WTC11 (cell line): ENCODE measurements at regions not wholly inside any gene's neighbourhood (a gene's known extent, or its start where the extent isn't known, plus 50 kb on each side); places are given as distances from the start of the nearest gene placed in this dataset.

ENCODE experiments used
- ATAC-seq: fragments of 200-7000 bp; cut with Tn5 transposase; 2 replicates; pipeline ENCODE4 v1.10.0; 2021; ENCODE audit warnings: mild to moderate bottlenecking, moderate library complexity
- CTCF ChIA-PET: fragments of 300-600 bp; sonication (Branson Sonifier 250); formaldehyde crosslinking; loops from one replicate; lab custom pipeline; 2021; ENCODE audit warnings: antibody characterized with exemption; lab: Charles Lee
- POLR2A ChIA-PET: fragments of 350-600 bp; sonication (Branson Sonifier 250); formaldehyde crosslinking; loops from one replicate; lab custom pipeline; 2021; ENCODE audit warnings: antibody characterized with exemption; lab: Charles Lee
- DNase-seq: peaks from one replicate; pipeline ENCODE4 v3.0.0; 2021; ENCODE audit warnings: low spot score
- H3K27ac Mint-ChIP-seq: 2 replicates; pipeline ENCODE4 v1.8.0; 2021; ENCODE audit warnings: mixed read lengths
- H3K27me3 Mint-ChIP-seq: 2 replicates; pipeline ENCODE4 v1.8.0; 2021; ENCODE audit warnings: low read depth, mild to moderate bottlenecking, moderate library complexity, mixed read lengths
- H3K36me3 Mint-ChIP-seq: 2 replicates; pipeline ENCODE4 v1.8.0; 2021; ENCODE audit warnings: mixed read lengths
- H3K4me1 Mint-ChIP-seq: 2 replicates; pipeline ENCODE4 v1.8.0; 2022; ENCODE audit warnings: mixed read lengths
- H3K4me3 Mint-ChIP-seq: 2 replicates; pipeline ENCODE4 v1.8.0; 2021; ENCODE audit warnings: mild to moderate bottlenecking, moderate library complexity, mixed read lengths
- H3K9me3 Mint-ChIP-seq: 2 replicates; pipeline ENCODE4 v1.8.0; 2021; ENCODE audit warnings: mixed read lengths
- AFF4 ChIP-seq: sonication (generic); formaldehyde crosslinking; IDR thresholded peaks from 2 replicates; pipeline ENCODE4 v1.8.1; 2023; ENCODE audit warnings: mild to moderate bottlenecking, missing genetic modification reagents, borderline replicate concordance
- ATF2 ChIP-seq: sonication (generic); formaldehyde crosslinking; IDR thresholded peaks from 2 replicates; pipeline ENCODE4 v1.8.1; 2022; ENCODE audit warnings: low read depth, missing genetic modification reagents, borderline replicate concordance
- CDX4 ChIP-seq: fragments of 250-450 bp; sonication (Bioruptor Pico); IDR thresholded peaks from 2 replicates; pipeline ENCODE4 v1.9.0; 2021; ENCODE audit warnings: moderate library complexity, mild to moderate bottlenecking, inconsistent platforms, borderline replicate concordance
- CTCF ChIP-seq: fragments of 200-600 bp; IDR thresholded peaks from 2 replicates; pipeline ENCODE4 v1.8.0; 2022; ENCODE audit warnings: antibody characterized with exemption
- ELF4 ChIP-seq: sonication (generic); formaldehyde crosslinking; IDR thresholded peaks from 2 replicates; pipeline ENCODE4 v1.8.1; 2022; ENCODE audit warnings: low read depth, mild to moderate bottlenecking, moderate library complexity, missing genetic modification reagents
- ESRRA ChIP-seq: sonication (generic); formaldehyde crosslinking; IDR thresholded peaks from 2 replicates; pipeline ENCODE4 v1.8.1; 2022; ENCODE audit warnings: mild to moderate bottlenecking, missing genetic modification reagents, borderline replicate concordance
- FOXK1 ChIP-seq: sonication (generic); formaldehyde crosslinking; IDR thresholded peaks from 2 replicates; pipeline ENCODE4 v1.8.0; 2022; ENCODE audit warnings: mild to moderate bottlenecking, moderate library complexity, missing genetic modification reagents
- HMGA2 ChIP-seq: fragments of 250-450 bp; sonication (Bioruptor Pico); IDR thresholded peaks from 2 replicates; pipeline ENCODE4 v1.4.0; 2021; ENCODE audit warnings: mild to moderate bottlenecking, moderate library complexity
- MXD4 ChIP-seq: fragments of 250-450 bp; sonication (Bioruptor Pico); IDR thresholded peaks from 2 replicates; pipeline ENCODE4 v1.8.0; 2021; ENCODE audit warnings: mild to moderate bottlenecking, moderate library complexity, borderline replicate concordance
- OVOL2 ChIP-seq: fragments of 250-450 bp; sonication (Bioruptor Pico); IDR thresholded peaks from 2 replicates; pipeline ENCODE4 v1.9.0; 2021; ENCODE audit warnings: mild to moderate bottlenecking, borderline replicate concordance
- SMAD3 ChIP-seq: sonication (generic); formaldehyde crosslinking; IDR thresholded peaks from 2 replicates; pipeline ENCODE4 v1.8.0; 2022; ENCODE audit warnings: missing genetic modification reagents, mild to moderate bottlenecking, borderline replicate concordance
- SP1 ChIP-seq: sonication (generic); formaldehyde crosslinking; conservative IDR thresholded peaks from 2 replicates; pipeline ENCODE4 v1.8.1; 2022; ENCODE audit warnings: missing genetic modification reagents
- TCF7 ChIP-seq: sonication (generic); formaldehyde crosslinking; IDR thresholded peaks from 2 replicates; pipeline ENCODE4 v1.8.0; 2022; ENCODE audit warnings: mild to moderate bottlenecking, low read depth, missing genetic modification reagents, moderate library complexity
- TEAD1 ChIP-seq: sonication (generic); formaldehyde crosslinking; IDR thresholded peaks from 2 replicates; pipeline ENCODE4 v1.8.0; 2022; ENCODE audit warnings: mild to moderate bottlenecking, missing genetic modification reagents
- ZNF138 ChIP-seq: sonication (generic); formaldehyde crosslinking; conservative IDR thresholded peaks from 2 replicates; pipeline ENCODE4 v1.8.1; 2022; ENCODE audit warnings: mild to moderate bottlenecking, moderate library complexity, missing genetic modification reagents
- ZNF219 ChIP-seq: sonication (generic); formaldehyde crosslinking; IDR thresholded peaks from 2 replicates; pipeline ENCODE4 v1.8.0; 2023; ENCODE audit warnings: missing genetic modification reagents, mild to moderate bottlenecking, borderline replicate concordance
- ZNF423 ChIP-seq: fragments of 250-450 bp; sonication (Bioruptor Pico); IDR thresholded peaks from 2 replicates; pipeline ENCODE4 v2.1.2; 2022; ENCODE audit warnings: mild to moderate bottlenecking, moderate library complexity
- ZNF671 ChIP-seq: fragments of 250-450 bp; sonication (Bioruptor Pico); IDR thresholded peaks from 2 replicates; pipeline ENCODE4 v1.8.0; 2021; ENCODE audit warnings: mild to moderate bottlenecking
- TF ChIP-seq, protein P1 (sequence below): sonication (generic); formaldehyde crosslinking; IDR thresholded peaks from 2 replicates; pipeline ENCODE4 v1.8.0; 2022; ENCODE audit warnings: mild to moderate bottlenecking, missing genetic modification reagents
- TF ChIP-seq, protein P2 (sequence below): fragments of 250-450 bp; sonication (Bioruptor Pico); IDR thresholded peaks from 2 replicates; pipeline ENCODE4 v1.8.0; 2021; ENCODE audit warnings: mild to moderate bottlenecking
- TF ChIP-seq, protein P3 (sequence below): sonication (generic); formaldehyde crosslinking; IDR thresholded peaks from 2 replicates; pipeline ENCODE4 v1.8.1; 2022; ENCODE audit warnings: missing genetic modification reagents, borderline replicate concordance

GRCh38 chr9:73219985-73220626 lies 68.4 kb downstream of the ANXA1 start:
- H3K4me1 Mint-ChIP-seq = peaks cover 33% of the 10 kb centered on the region
- peaks cover 31% of the 10 kb centered on the region for H3K9me3 Mint-ChIP-seq
- peaks cover 32% of the 10 kb centered on the region for H3K36me3 Mint-ChIP-seq
- CTCF ChIA-PET = no interaction called here
- no peak for ATAC-seq
- DNase-seq = no peak
- no peak overlapping the region for H3K4me3 Mint-ChIP-seq
- TF ChIP-seq ELF4 (CRISPR knock-in tag) = no peak
- TF ChIP-seq SMAD3 (CRISPR knock-in tag) = no peak
- no peak for TF ChIP-seq ESRRA (CRISPR knock-in tag)
- no peak for TF ChIP-seq TEAD1 (CRISPR knock-in tag)
- TF ChIP-seq, protein P1, sequence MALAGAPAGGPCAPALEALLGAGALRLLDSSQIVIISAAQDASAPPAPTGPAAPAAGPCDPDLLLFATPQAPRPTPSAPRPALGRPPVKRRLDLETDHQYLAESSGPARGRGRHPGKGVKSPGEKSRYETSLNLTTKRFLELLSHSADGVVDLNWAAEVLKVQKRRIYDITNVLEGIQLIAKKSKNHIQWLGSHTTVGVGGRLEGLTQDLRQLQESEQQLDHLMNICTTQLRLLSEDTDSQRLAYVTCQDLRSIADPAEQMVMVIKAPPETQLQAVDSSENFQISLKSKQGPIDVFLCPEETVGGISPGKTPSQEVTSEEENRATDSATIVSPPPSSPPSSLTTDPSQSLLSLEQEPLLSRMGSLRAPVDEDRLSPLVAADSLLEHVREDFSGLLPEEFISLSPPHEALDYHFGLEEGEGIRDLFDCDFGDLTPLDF = no peak
- TF ChIP-seq ZNF138 = no peak
- TF ChIP-seq MXD4 (CRISPR knock-in tag) = no peak
- TF ChIP-seq OVOL2 = no peak
- TF ChIP-seq, protein P2, sequence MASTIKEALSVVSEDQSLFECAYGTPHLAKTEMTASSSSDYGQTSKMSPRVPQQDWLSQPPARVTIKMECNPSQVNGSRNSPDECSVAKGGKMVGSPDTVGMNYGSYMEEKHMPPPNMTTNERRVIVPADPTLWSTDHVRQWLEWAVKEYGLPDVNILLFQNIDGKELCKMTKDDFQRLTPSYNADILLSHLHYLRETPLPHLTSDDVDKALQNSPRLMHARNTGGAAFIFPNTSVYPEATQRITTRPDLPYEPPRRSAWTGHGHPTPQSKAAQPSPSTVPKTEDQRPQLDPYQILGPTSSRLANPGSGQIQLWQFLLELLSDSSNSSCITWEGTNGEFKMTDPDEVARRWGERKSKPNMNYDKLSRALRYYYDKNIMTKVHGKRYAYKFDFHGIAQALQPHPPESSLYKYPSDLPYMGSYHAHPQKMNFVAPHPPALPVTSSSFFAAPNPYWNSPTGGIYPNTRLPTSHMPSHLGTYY (CRISPR knock-in tag) = no peak
- TF ChIP-seq ATF2 (CRISPR knock-in tag) = no peak
- TF ChIP-seq, protein P3, sequence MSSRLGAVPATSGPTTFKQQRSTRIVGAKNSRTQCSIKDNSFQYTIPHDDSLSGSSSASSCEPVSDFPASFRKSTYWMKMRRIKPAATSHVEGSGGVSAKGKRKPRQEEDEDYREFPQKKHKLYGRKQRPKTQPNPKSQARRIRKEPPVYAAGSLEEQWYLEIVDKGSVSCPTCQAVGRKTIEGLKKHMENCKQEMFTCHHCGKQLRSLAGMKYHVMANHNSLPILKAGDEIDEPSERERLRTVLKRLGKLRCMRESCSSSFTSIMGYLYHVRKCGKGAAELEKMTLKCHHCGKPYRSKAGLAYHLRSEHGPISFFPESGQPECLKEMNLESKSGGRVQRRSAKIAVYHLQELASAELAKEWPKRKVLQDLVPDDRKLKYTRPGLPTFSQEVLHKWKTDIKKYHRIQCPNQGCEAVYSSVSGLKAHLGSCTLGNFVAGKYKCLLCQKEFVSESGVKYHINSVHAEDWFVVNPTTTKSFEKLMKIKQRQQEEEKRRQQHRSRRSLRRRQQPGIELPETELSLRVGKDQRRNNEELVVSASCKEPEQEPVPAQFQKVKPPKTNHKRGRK (CRISPR knock-in tag) = no peak
- TF ChIP-seq CTCF = no peak
- TF ChIP-seq ZNF671 (CRISPR knock-in tag) = no peak
- no peak for TF ChIP-seq SP1 (CRISPR knock-in tag)
- no peak for TF ChIP-seq FOXK1 (CRISPR knock-in tag)
- no peak for TF ChIP-seq CDX4 (CRISPR knock-in tag)
- no peak for TF ChIP-seq ZNF219
- TF ChIP-seq ZNF423 = no peak
- TF ChIP-seq, all 79 proteins: peak for 0
- H3K27ac Mint-ChIP-seq = no peak overlapping the region
- POLR2A ChIA-PET = no interaction called here
- H3K27me3 Mint-ChIP-seq = peaks cover 9% of the 10 kb centered on the region

DNA sequence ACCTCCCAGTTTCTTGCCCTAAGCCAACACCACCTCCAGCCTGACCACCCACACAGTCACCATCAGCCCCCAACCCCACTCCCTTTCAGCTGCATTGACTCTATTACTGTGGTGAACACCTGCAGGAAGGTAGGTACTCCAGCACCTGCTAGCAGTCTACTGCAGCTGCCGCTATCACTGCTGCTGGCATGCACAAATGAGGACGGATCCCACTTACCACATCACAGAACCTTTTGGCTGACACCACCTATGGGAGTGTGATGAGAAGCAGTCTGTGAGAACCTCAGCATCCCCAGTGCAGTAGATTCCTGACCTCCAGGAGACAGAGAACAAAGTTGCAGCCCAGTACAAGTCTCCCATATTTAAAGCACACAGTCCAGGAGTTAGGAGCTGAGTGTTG lies 71.9 kb downstream of the ANXA1 start:
- Mint-ChIP-seq H3K4me1 (peaks cover 17% of the 10 kb centered on the region), H3K36me3 (peaks cover 21% of the 10 kb centered on the region), H3K27ac (no peak overlapping the region), H3K27me3 (peaks cover 4% of the 10 kb centered on the region; the same call in 1 of the 2 replicates), H3K4me3 (no peak overlapping the region), H3K9me3 (peaks cover 29% of the 10 kb centered on the region)
- CTCF ChIA-PET = no interaction called here
- POLR2A ChIA-PET = no interaction called here
- no peak for DNase-seq
- ATAC-seq = no peak
- TF ChIP-seq HMGA2 = no peak
- no peak for TF ChIP-seq CTCF
- no peak for TF ChIP-seq ELF4 (CRISPR knock-in tag)
- TF ChIP-seq SMAD3 (CRISPR knock-in tag) = no peak
- TF ChIP-seq TCF7 (CRISPR knock-in tag) = no peak
- no peak for TF ChIP-seq AFF4 (CRISPR knock-in tag)
